CD4-positive, alpha-beta T cell (primary cell): ENCODE measurements at regions not wholly inside any gene's neighbourhood (a gene's known extent, or its start where the extent isn't known, plus 50 kb on each side); places are given as distances from the start of the nearest gene placed in this dataset.
"Not testable (repeated sequence)": the region's sequence is repeated elsewhere in the genome, so short reads cannot be mapped to it uniquely, and the experiment has no call there.

Experiments used
- ATAC-seq: fragments of 200-7000 bp; cut with Tn5 transposase; one replicate; pipeline ENCODE4 v1.10.0; 2022; ENCODE audit warnings: mild to moderate bottlenecking; ENCODE audit not compliant: poor library complexity
- CTCF ChIA-PET: fragments of 350-600 bp; sonication (Branson Sonifier 250); formaldehyde crosslinking; loops from one replicate; lab custom pipeline; 2021; ENCODE audit warnings: antibody characterized with exemption, inconsistent platforms; lab: Charles Lee
- POLR2A ChIA-PET: fragments of 350-600 bp; sonication (Branson Sonifier 250); formaldehyde crosslinking; loops from one replicate; lab custom pipeline; 2021; ENCODE audit warnings: antibody characterized with exemption, inconsistent platforms; lab: Charles Lee
- DNase-seq, 14 experiments: peaks; one replicate each; pipeline ENCODE4 v3.0.0-alpha.2; 2013 to 2020; ENCODE audit warnings: mixed read lengths in 2 of 14
- H3K27ac ChIP-seq, 2 donors: one replicate each; pipeline versions ENCODE4 v1.5.1 to v1.7.0; 2013; ENCODE audit warnings: low read length in 2 of 2, low read depth in 1 of 2, mild to moderate bottlenecking in 1 of 2
- H3K27me3 ChIP-seq, 2 experiments: 1 replicate in 1 of 2; 2 replicates in 1 of 2; pipeline versions ENCODE4 v1.6.1 to v1.7.0; 2013; ENCODE audit warnings: low read length in 2 of 2, control low read depth in 1 of 2, mild to moderate bottlenecking in 1 of 2, moderate library complexity in 1 of 2; ENCODE audit not compliant: insufficient read depth in 2 of 2, control insufficient read depth in 1 of 2
- H3K36me3 ChIP-seq: one replicate; pipeline ENCODE4 v1.6.1; 2013; ENCODE audit warnings: low read length, control low read depth; ENCODE audit not compliant: insufficient read depth
- H3K4me1 ChIP-seq: one replicate; pipeline ENCODE4 v1.6.1; 2013; ENCODE audit warnings: low read length, control low read depth; ENCODE audit not compliant: insufficient read depth
- H3K4me3 ChIP-seq: one replicate; pipeline ENCODE4 v1.5.1; 2013; ENCODE audit warnings: mild to moderate bottlenecking, low read length, moderate library complexity
- H3K9me3 ChIP-seq, 2 experiments: 1 replicate in 1 of 2; 2 replicates in 1 of 2; pipeline versions ENCODE4 v1.6.1 to v1.7.0; 2013; ENCODE audit warnings: low read length in 2 of 2, mild to moderate bottlenecking in 2 of 2, control low read depth in 1 of 2, moderate library complexity in 1 of 2; ENCODE audit not compliant: control insufficient read depth in 1 of 2, insufficient read depth in 1 of 2
- H3K27ac Mint-ChIP-seq: one replicate; pipeline ENCODE4 v1.8.0; 2020; ENCODE audit warnings: mixed read lengths
- H3K27me3 Mint-ChIP-seq: one replicate; pipeline ENCODE4 v1.8.0; 2021; ENCODE audit warnings: mixed read lengths
- H3K36me3 Mint-ChIP-seq: one replicate; pipeline ENCODE4 v1.8.0; 2021; ENCODE audit warnings: low read depth, mixed read lengths
- H3K4me1 Mint-ChIP-seq: one replicate; pipeline ENCODE4 v1.8.0; 2021; ENCODE audit warnings: low read depth, mixed read lengths
- H3K4me3 Mint-ChIP-seq: one replicate; pipeline ENCODE4 v1.8.0; 2020; ENCODE audit warnings: mild to moderate bottlenecking, mixed read lengths
- H3K9me3 Mint-ChIP-seq: one replicate; pipeline ENCODE4 v1.8.0; 2020; ENCODE audit warnings: mixed read lengths
- CTCF ChIP-seq: fragments of 200-600 bp; IDR thresholded peaks from one replicate; pipeline ENCODE4 v1.8.0; 2022; ENCODE audit warnings: antibody characterized with exemption, mild to moderate bottlenecking
- intact Hi-C, 2 experiments: fragments of 100-400 bp; cut with DNase I in 1 of 2; cut with micrococcal nuclease in 1 of 2; formaldehyde crosslinking; loops; one replicate each; pipeline versions ENCODE4 v1.15.1 to v1.9.0; 2023 to 2025; cut with DNase I, micrococcal nuclease

- ATAC-seq (no peak), DNase-seq (no peak)
- H3K27me3 Mint-ChIP-seq, result peaks cover 8% of the 10 kb centered on the region
- intact Hi-C loops, result no loop called here
- no peaks in the 10 kb centered on the region for H3K9me3 Mint-ChIP-seq
- Histone ChIP-seq H3K9me3 (peaks cover 3 to 4% of the 10 kb centered on the region in 2 experiments), H3K36me3 (no peaks in the 10 kb centered on the region), H3K4me1 (no peaks in the 10 kb centered on the region), H3K27me3 (no peaks in the 10 kb centered on the region), H3K4me3 (no peak overlapping the region), H3K27ac (no peak overlapping the region)
- TF ChIP-seq CTCF, result no peak
- no peaks in the 10 kb centered on the region for H3K36me3 Mint-ChIP-seq
- CTCF ChIA-PET, result no interaction called here
- H3K4me1 Mint-ChIP-seq, result no peaks in the 10 kb centered on the region
- H3K27ac Mint-ChIP-seq, result no peak overlapping the region
- no peak overlapping the region for H3K4me3 Mint-ChIP-seq
- POLR2A ChIA-PET, result no interaction called here
Observed at GRCh38 chr4:110344165-110344564, 131.8 kb upstream of the ENPEP start.

- intact Hi-C loops, result no loop called here
- no peaks in the 10 kb centered on the region for H3K4me1 ChIP-seq
- no peak overlapping the region for H3K4me3 ChIP-seq
- TF ChIP-seq CTCF, result no peak
- no peak overlapping the region for H3K4me3 Mint-ChIP-seq
- DNase-seq, result no peak
- no peak overlapping the region for H3K27ac ChIP-seq
- H3K27me3 ChIP-seq, result no peaks in the 10 kb centered on the region
- ChIA-PET POLR2A (no interaction called here), CTCF (no interaction called here)
- H3K27ac Mint-ChIP-seq, result no peak overlapping the region
- H3K9me3 Mint-ChIP-seq, result no peaks in the 10 kb centered on the region
- H3K9me3 ChIP-seq, result peaks cover 3 to 4% of the 10 kb centered on the region in 2 experiments
- H3K27me3 Mint-ChIP-seq, result peaks cover 8% of the 10 kb centered on the region
- no peaks in the 10 kb centered on the region for H3K4me1 Mint-ChIP-seq
- no peak for ATAC-seq
- H3K36me3 ChIP-seq, result no peaks in the 10 kb centered on the region
- no peaks in the 10 kb centered on the region for H3K36me3 Mint-ChIP-seq
Observed at GRCh38 chr4:110343534-110343933, 132.4 kb upstream of the ENPEP start.

GRCh38 chr4:110341118-110341517 lies 134.8 kb upstream of the ENPEP start:
- H3K9me3 Mint-ChIP-seq, ATAC-seq, H3K27me3 Mint-ChIP-seq, H3K27ac ChIP-seq, H3K27ac Mint-ChIP-seq, H3K4me1 Mint-ChIP-seq, H3K9me3 ChIP-seq, H3K36me3 Mint-ChIP-seq, H3K4me1 ChIP-seq, CTCF ChIA-PET, H3K4me3 Mint-ChIP-seq, intact Hi-C loops, DNase-seq, H3K4me3 ChIP-seq, POLR2A ChIA-PET, H3K27me3 ChIP-seq, H3K36me3 ChIP-seq: not testable (repeated sequence)

- peaks cover 23% of the 10 kb centered on the region for H3K27me3 Mint-ChIP-seq
- no peak overlapping the region for H3K4me3 Mint-ChIP-seq
- no peak for DNase-seq
- TF ChIP-seq CTCF, result no peak
- intact Hi-C loops, result no loop called here
- H3K9me3 Mint-ChIP-seq, result no peaks in the 10 kb centered on the region
- peaks cover 0 to 3% of the 10 kb centered on the region in 2 experiments for H3K9me3 ChIP-seq
- no peaks in the 10 kb centered on the region for H3K36me3 ChIP-seq
- no peak overlapping the region for H3K27ac Mint-ChIP-seq
- peaks cover 0 to 5% of the 10 kb centered on the region in 2 experiments for H3K27me3 ChIP-seq
- no peak overlapping the region for H3K4me3 ChIP-seq
- ChIA-PET POLR2A (no interaction called here), CTCF (no interaction called here)
- no peak for ATAC-seq
- no peaks in the 10 kb centered on the region for H3K4me1 ChIP-seq
- no peak overlapping the region for H3K27ac ChIP-seq
- H3K4me1 Mint-ChIP-seq, result no peaks in the 10 kb centered on the region
- H3K36me3 Mint-ChIP-seq, result no peaks in the 10 kb centered on the region
Observed at GRCh38 chr4:110335399-110335798, 137.0 kb upstream of the ELOVL6 start.
